K562 (cell line): ENCODE measurements at regions not wholly inside any gene's neighbourhood (a gene's known extent, or its start where the extent isn't known, plus 50 kb on each side); places are given as distances from the start of the nearest gene placed in this dataset.

Experiments used
- CEBPB ChIP-seq: fragments of 450-650 bp; IDR thresholded peaks from 2 replicates; pipeline ENCODE4 v1.6.1; 2016; ENCODE audit warnings: missing genetic modification characterization, missing compliant biosample characterization
- EZH2 ChIP-seq: IDR thresholded peaks from 2 replicates; pipeline ENCODE4 v1.6.1; 2012; ENCODE audit warnings: low read depth, mild to moderate bottlenecking, inconsistent platforms, low read length, borderline replicate concordance
- KHSRP ChIP-seq: fragments of 450-650 bp; IDR thresholded peaks from 2 replicates; pipeline ENCODE4 v1.6.1; 2017
- SP2 ChIP-seq: IDR thresholded peaks from 2 replicates; pipeline ENCODE4 v1.6.1; 2011; ENCODE audit warnings: mild to moderate bottlenecking, low read depth, low read length, moderate library complexity; ENCODE audit not compliant: poor library complexity, severe bottlenecking; ENCODE audit errors: extremely low read depth
- TBP ChIP-seq: optimal IDR thresholded peaks from 2 replicates; pipeline ENCODE3; 2011; ENCODE audit warnings: low read depth, low read length, improper control_type of control experiment
- ZNF507 ChIP-seq: conservative IDR thresholded peaks from 2 replicates; pipeline ENCODE4 v1.6.1; 2017; ENCODE audit warnings: missing genetic modification characterization, missing compliant biosample characterization

DNA sequence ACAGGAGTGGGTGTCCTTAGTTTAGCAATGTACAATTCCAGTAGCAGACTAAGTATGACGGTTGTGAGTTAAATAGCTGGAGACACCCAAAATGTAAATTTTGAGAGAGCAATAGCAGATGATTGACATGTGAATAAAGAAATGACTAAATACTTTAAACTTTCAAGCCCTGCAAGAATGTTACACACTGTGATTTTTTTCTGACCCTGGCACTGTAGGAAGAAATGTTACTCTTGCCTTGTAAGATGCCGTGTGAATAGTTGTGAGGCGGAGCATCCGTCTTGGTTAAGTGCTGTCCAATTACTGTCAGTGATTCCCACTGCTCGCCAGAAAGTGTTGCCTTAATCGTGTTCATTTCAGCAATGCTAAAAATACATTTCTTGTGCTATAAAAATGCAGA lies 1248.1 kb downstream of the RAPGEF2 start:
- TF ChIP-seq SP2 = no peak
- no peak for TF ChIP-seq EZH2
- no peak for TF ChIP-seq KHSRP
- no peak for TF ChIP-seq TBP
- no peak for TF ChIP-seq ZNF507 (tag)
- TF ChIP-seq CEBPB (tag) = no peak
